OCI-LY7 (cell line): ENCODE measurements at regions not wholly inside any gene's neighbourhood (a gene's known extent, or its start where the extent isn't known, plus 50 kb on each side); places are given as distances from the start of the nearest gene placed in this dataset.

Experiments used
- CTCF ChIP-seq: fragments of 200-600 bp; sonication (generic); conservative IDR thresholded peaks from 2 replicates; pipeline ENCODE4 v1.5.1; 2014; ENCODE audit warnings: mild to moderate bottlenecking, antibody characterized with exemption, low read length, moderate library complexity, mixed read lengths
- EZH2phosphoT487 ChIP-seq: fragments of 200-600 bp; sonication (generic); IDR thresholded peaks from 2 replicates; pipeline ENCODE4 v1.6.1; 2018; ENCODE audit warnings: low read depth, borderline replicate concordance, mild to moderate bottlenecking, mixed run types, antibody characterized with exemption, low read length, moderate library complexity, mixed read lengths

GRCh38 chr6:8900056-8900455, 464.7 kb upstream of the SLC35B3 start:
- TF ChIP-seq CTCF (no peak), EZH2phosphoT487 (no peak)
